Adrenal gland (tissue), 5 donors: ENCODE measurements at regions not wholly inside any gene's neighbourhood (a gene's known extent, or its start where the extent isn't known, plus 50 kb on each side); places are given as distances from the start of the nearest gene placed in this dataset.

ENCODE experiments used
- CTCF ChIP-seq, 6 experiments: fragments of 450-650 bp in 4 of 6; fragments of 200-600 bp in 2 of 6; sonication (generic) in 1 of 6; IDR thresholded peaks; 1 replicate in 5 of 6; 2 replicates in 1 of 6; pipeline versions ENCODE4 v1.5.1 to v1.8.0; 2016 to 2021; ENCODE audit warnings: antibody characterized with exemption in 6 of 6, mild to moderate bottlenecking in 2 of 6, moderate library complexity in 1 of 6
- POLR2A ChIP-seq, 2 donors: fragments of 450-650 bp; IDR thresholded peaks; one replicate each; pipeline ENCODE4 v1.6.1; 2017; ENCODE audit warnings: antibody characterized with exemption in 2 of 2, mild to moderate bottlenecking in 2 of 2, moderate library complexity in 1 of 2
- donor health status: DM: no; HTN: no; CAD: no.

GRCh38 chr1:184854496-184855140, 100.0 kb upstream of the EDEM3 start:
- TF ChIP-seq CTCF (IDR thresholded peaks at IDR 0.05) (no peak), POLR2A (IDR thresholded peaks at IDR 0.05) (no peak)
